ENCODE measurements at regions not wholly inside any gene's neighbourhood (a gene's known extent, or its start where the extent isn't known, plus 50 kb on each side); places are given as distances from the start of the nearest gene placed in this dataset.
"Not testable (repeated sequence)": the region's sequence is repeated elsewhere in the genome, so short reads cannot be mapped to it uniquely, and the experiment has no call there.

- DNase-seq (ENCODE audit: low read depth, low spot score), result not testable (repeated sequence)
Measured at GRCh38 chrY:12448561-12448960, 252.5 kb upstream of the USP9Y start.

GRCh38 chrY:12453318-12453717, 247.7 kb upstream of the USP9Y start:
- DNase-seq (ENCODE audit: low read depth, low spot score), result not testable (repeated sequence)

GRCh38 chrY:12459965-12460364, 241.1 kb upstream of the USP9Y start:
- no peak for DNase-seq (ENCODE audit: low read depth, low spot score)

GRCh38 chrY:12464155-12464554, 236.9 kb upstream of the USP9Y start:
- DNase-seq (ENCODE audit: low read depth, low spot score), result no peak

GRCh38 chrY:12465706-12466105, 235.3 kb upstream of the USP9Y start:
- no peak for DNase-seq (ENCODE audit: low read depth, low spot score)

- DNase-seq (ENCODE audit: low read depth, low spot score), result no peak
Measured at GRCh38 chrY:12469081-12469480, 231.9 kb upstream of the USP9Y start.

GRCh38 chrY:12474472-12474871, 226.6 kb upstream of the USP9Y start:
- DNase-seq (ENCODE audit: low read depth, low spot score), result no peak

GRCh38 chrY:12479382-12479781, 221.6 kb upstream of the USP9Y start:
- no peak for DNase-seq (ENCODE audit: low read depth, low spot score)

- no peak for DNase-seq (ENCODE audit: low read depth, low spot score)
Measured at GRCh38 chrY:12483394-12483793, 217.6 kb upstream of the USP9Y start.

GRCh38 chrY:12490558-12491209, 210.3 kb upstream of the USP9Y start:
- no peak for DNase-seq (ENCODE audit: low read depth, low spot score)

GRCh38 chrY:12492218-12492617, 208.8 kb upstream of the USP9Y start:
- no peak for DNase-seq (ENCODE audit: low read depth, low spot score)

GRCh38 chrY:12496007-12496406, 205.0 kb upstream of the USP9Y start:
- DNase-seq (ENCODE audit: low read depth, low spot score), result no peak

GRCh38 chrY:12500096-12500495, 200.9 kb upstream of the USP9Y start:
- DNase-seq (ENCODE audit: low read depth, low spot score), result no peak

- DNase-seq (ENCODE audit: low read depth, low spot score), result not testable (repeated sequence)
Measured at GRCh38 chrY:12504028-12504427, 197.0 kb upstream of the USP9Y start.

- DNase-seq (ENCODE audit: low read depth, low spot score), result no peak
Measured at GRCh38 chrY:12517338-12517737, 183.7 kb upstream of the USP9Y start.

GRCh38 chrY:12525206-12525605, 175.8 kb upstream of the USP9Y start:
- DNase-seq (ENCODE audit: low read depth, low spot score), result no peak

GRCh38 chrY:12526362-12527063, 174.5 kb upstream of the USP9Y start:
- DNase-seq (ENCODE audit: low read depth, low spot score), result no peak

GRCh38 chrY:12537226-12537854, 163.7 kb upstream of the USP9Y start:
- DNase-seq (ENCODE audit: low read depth, low spot score), result no peak

- DNase-seq (ENCODE audit: low read depth, low spot score), result no peak
Measured at GRCh38 chrY:12546746-12547420, 154.1 kb upstream of the USP9Y start.

- DNase-seq (ENCODE audit: low read depth, low spot score), result no peak
Measured at GRCh38 chrY:12552471-12553283, 148.4 kb upstream of the USP9Y start.

GRCh38 chrY:12553909-12554308, 147.1 kb upstream of the USP9Y start:
- no peak for DNase-seq (ENCODE audit: low read depth, low spot score)

GRCh38 chrY:12555005-12555404, 146.0 kb upstream of the USP9Y start:
- no peak for DNase-seq (ENCODE audit: low read depth, low spot score)

Data from iPS DF 19.7 (cell line).